HepG2 (cell line): ENCODE measurements at regions not wholly inside any gene's neighbourhood (a gene's known extent, or its start where the extent isn't known, plus 50 kb on each side); places are given as distances from the start of the nearest gene placed in this dataset.
"Not testable (repeated sequence)": the region's sequence is repeated elsewhere in the genome, so short reads cannot be mapped to it uniquely, and the experiment has no call there.

ENCODE experiments used
- ATAC-seq: fragments of 200-7000 bp; cut with Tn5 transposase; 3 replicates; pipeline ENCODE4 v1.9.1; 2020; ENCODE audit warnings: mild to moderate bottlenecking, moderate library complexity
- BruUV-seq: library from RNA; stranded (reverse); fragments of 400-500 nt; replicated peaks from 2 replicates; lab custom pipeline; 2021; lab: Mats Ljungman, UMichigan
- CTCF ChIA-PET: fragments of 300-600 bp; formaldehyde crosslinking; extraction: SDS; loops from one replicate; lab custom pipeline; 2021; ENCODE audit warnings: low total read pairs, inconsistent platforms, low intra/inter-chr PET ratio; lab: Yijun Ruan, JAX
- POLR2A ChIA-PET: fragments of 350-600 bp; sonication (Branson Sonifier 250); formaldehyde crosslinking; loops from one replicate; lab custom pipeline; 2020; ENCODE audit warnings: antibody characterized with exemption, inconsistent platforms; lab: Yijun Ruan, JAX
- DNase-seq: peaks from one replicate; pipeline ENCODE4 v3.0.0-alpha.2; 2015; ENCODE audit warnings: low spot score
- FAIRE-seq: peaks from 3 replicates; lab custom pipeline; 2011; peaks lifted over from hg19 to GRCh38; lab: Jason Lieb, UNC
- H2AFZ ChIP-seq: one replicate; pipeline ENCODE4 v1.6.1; 2011; ENCODE audit warnings: low read length, inconsistent platforms
- H3K27ac ChIP-seq: fragments of 300-600 bp; 3 replicates; pipeline ENCODE4 v1.8.0; 2011; ENCODE audit warnings: mixed run types, mild to moderate bottlenecking, mixed read lengths, low read length, inconsistent platforms; ENCODE audit not compliant: insufficient read depth; ENCODE audit errors: extremely low read length
- H3K27me3 ChIP-seq, 2 experiments: fragments of 200-600 bp in 1 of 2; 2 replicates in 1 of 2; 3 replicates in 1 of 2; pipeline versions ENCODE4 v1.6.0 to v1.8.0; 2011; ENCODE audit warnings: low read length in 2 of 2, mild to moderate bottlenecking in 2 of 2, moderate library complexity in 2 of 2, inconsistent platforms in 1 of 2; ENCODE audit not compliant: insufficient read depth in 2 of 2, control insufficient read depth in 1 of 2
- H3K36me3 ChIP-seq, 2 experiments: fragments of 200-600 bp in 1 of 2; replicated peaks in 1 of 2; 2 replicates in 1 of 2; 3 replicates in 1 of 2; pipeline versions ENCODE4 v1.5.1 to v1.8.0; 2011; ENCODE audit warnings: low read length in 2 of 2, inconsistent platforms in 1 of 2; ENCODE audit not compliant: insufficient read depth in 2 of 2, control insufficient read depth in 1 of 2
- H3K4me1 ChIP-seq: 2 replicates; pipeline ENCODE4 v1.5.1; 2012; ENCODE audit warnings: low read length, inconsistent platforms; ENCODE audit not compliant: insufficient read depth
- H3K4me2 ChIP-seq: 2 replicates; pipeline ENCODE4 v1.6.0; 2011; ENCODE audit warnings: low read depth, low read length, inconsistent platforms
- H3K4me3 ChIP-seq, 3 experiments: fragments of 200-600 bp in 1 of 3; sonication (generic), shearing (Covaris generic) in 1 of 3; replicated peaks in 1 of 3; 2 replicates each; pipeline ENCODE4 v1.5.1; 2011 to 2016; ENCODE audit warnings: low read length in 3 of 3, inconsistent platforms in 2 of 3, low read depth in 2 of 3, mild to moderate bottlenecking in 2 of 3, control low read depth in 1 of 3, mixed read lengths in 1 of 3; ENCODE audit not compliant: insufficient read depth in 1 of 3
- H3K79me2 ChIP-seq: one replicate; pipeline ENCODE4 v1.6.1; 2011; ENCODE audit warnings: low read length, inconsistent platforms; ENCODE audit not compliant: insufficient read depth
- H3K9ac ChIP-seq: 2 replicates; pipeline ENCODE4 v1.6.0; 2011; ENCODE audit warnings: mild to moderate bottlenecking, low read depth, low read length, inconsistent platforms; ENCODE audit not compliant: insufficient read depth
- H3K9me3 ChIP-seq: 2 replicates; pipeline ENCODE4 v1.5.1; 2012; ENCODE audit warnings: mild to moderate bottlenecking, low read length
- H4K20me1 ChIP-seq: 2 replicates; pipeline ENCODE4 v1.6.0; 2011; ENCODE audit warnings: inconsistent platforms, mild to moderate bottlenecking, low read length, moderate library complexity; ENCODE audit not compliant: insufficient read depth
- HINFP ChIP-seq: sonication (generic); formaldehyde crosslinking; IDR thresholded peaks from 2 replicates; pipeline ENCODE4 v1.4.0; 2020; ENCODE audit warnings: low read depth, mild to moderate bottlenecking, missing genetic modification reagents
- ZNF337 ChIP-seq: sonication (generic); formaldehyde crosslinking; IDR thresholded peaks from 2 replicates; pipeline ENCODE4 v1.5.1; 2020; ENCODE audit warnings: missing genetic modification reagents, low read depth, mild to moderate bottlenecking, borderline replicate concordance
- ZNF850 ChIP-seq: sonication (generic); formaldehyde crosslinking; conservative IDR thresholded peaks from 2 replicates; pipeline ENCODE4 v1.9.0; 2021; ENCODE audit warnings: mild to moderate bottlenecking, missing genetic modification reagents
- WGBS: methylation state at CpG from one replicate; pipeline ENCODE4 v1.1.6; 2017; ENCODE audit warnings: low lambda C conversion rate; 5-methylcytosine and 5-hydroxymethylcytosine counted together
- in situ Hi-C: cut with HindIII; loops from 2 replicates; pipeline ENCODE4 v1.10.0; 2017; ENCODE audit warnings: low pct_unique_long_range_greater_than_20kb; ENCODE audit not compliant: extremely low pct_ligation_motif_present
- intact Hi-C: fragments of 100-400 bp; cut with micrococcal nuclease; formaldehyde crosslinking; loops from one replicate; pipeline ENCODE4 v1.10.0; 2022; ENCODE audit not compliant: unreplicated experiment
- TF ChIP-seq, protein P1 (sequence below): sonication (generic); formaldehyde crosslinking; IDR thresholded peaks from 2 replicates; pipeline ENCODE4 v1.5.0; 2020; ENCODE audit warnings: mild to moderate bottlenecking, missing genetic modification reagents, borderline replicate concordance

DNA sequence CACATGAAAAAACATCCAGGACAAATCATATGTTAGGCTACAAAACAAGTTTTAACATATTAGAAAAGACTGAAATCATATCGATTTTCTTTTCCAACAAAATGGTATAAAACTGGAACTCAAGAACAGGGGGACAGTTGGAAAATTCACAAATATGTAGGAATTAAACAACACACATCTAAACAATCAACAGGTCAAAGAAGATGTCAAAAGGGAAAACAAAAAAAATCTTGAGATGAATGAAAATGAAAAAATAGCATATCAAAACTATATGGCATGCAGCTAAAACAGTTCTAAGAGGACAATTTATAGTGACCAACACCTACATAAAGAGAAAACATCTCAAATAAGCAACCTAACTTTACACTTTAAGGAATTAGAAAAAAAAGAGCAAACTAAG lies 585.3 kb downstream of the UQCRFS1 start (continued):
- TF ChIP-seq, protein P1, sequence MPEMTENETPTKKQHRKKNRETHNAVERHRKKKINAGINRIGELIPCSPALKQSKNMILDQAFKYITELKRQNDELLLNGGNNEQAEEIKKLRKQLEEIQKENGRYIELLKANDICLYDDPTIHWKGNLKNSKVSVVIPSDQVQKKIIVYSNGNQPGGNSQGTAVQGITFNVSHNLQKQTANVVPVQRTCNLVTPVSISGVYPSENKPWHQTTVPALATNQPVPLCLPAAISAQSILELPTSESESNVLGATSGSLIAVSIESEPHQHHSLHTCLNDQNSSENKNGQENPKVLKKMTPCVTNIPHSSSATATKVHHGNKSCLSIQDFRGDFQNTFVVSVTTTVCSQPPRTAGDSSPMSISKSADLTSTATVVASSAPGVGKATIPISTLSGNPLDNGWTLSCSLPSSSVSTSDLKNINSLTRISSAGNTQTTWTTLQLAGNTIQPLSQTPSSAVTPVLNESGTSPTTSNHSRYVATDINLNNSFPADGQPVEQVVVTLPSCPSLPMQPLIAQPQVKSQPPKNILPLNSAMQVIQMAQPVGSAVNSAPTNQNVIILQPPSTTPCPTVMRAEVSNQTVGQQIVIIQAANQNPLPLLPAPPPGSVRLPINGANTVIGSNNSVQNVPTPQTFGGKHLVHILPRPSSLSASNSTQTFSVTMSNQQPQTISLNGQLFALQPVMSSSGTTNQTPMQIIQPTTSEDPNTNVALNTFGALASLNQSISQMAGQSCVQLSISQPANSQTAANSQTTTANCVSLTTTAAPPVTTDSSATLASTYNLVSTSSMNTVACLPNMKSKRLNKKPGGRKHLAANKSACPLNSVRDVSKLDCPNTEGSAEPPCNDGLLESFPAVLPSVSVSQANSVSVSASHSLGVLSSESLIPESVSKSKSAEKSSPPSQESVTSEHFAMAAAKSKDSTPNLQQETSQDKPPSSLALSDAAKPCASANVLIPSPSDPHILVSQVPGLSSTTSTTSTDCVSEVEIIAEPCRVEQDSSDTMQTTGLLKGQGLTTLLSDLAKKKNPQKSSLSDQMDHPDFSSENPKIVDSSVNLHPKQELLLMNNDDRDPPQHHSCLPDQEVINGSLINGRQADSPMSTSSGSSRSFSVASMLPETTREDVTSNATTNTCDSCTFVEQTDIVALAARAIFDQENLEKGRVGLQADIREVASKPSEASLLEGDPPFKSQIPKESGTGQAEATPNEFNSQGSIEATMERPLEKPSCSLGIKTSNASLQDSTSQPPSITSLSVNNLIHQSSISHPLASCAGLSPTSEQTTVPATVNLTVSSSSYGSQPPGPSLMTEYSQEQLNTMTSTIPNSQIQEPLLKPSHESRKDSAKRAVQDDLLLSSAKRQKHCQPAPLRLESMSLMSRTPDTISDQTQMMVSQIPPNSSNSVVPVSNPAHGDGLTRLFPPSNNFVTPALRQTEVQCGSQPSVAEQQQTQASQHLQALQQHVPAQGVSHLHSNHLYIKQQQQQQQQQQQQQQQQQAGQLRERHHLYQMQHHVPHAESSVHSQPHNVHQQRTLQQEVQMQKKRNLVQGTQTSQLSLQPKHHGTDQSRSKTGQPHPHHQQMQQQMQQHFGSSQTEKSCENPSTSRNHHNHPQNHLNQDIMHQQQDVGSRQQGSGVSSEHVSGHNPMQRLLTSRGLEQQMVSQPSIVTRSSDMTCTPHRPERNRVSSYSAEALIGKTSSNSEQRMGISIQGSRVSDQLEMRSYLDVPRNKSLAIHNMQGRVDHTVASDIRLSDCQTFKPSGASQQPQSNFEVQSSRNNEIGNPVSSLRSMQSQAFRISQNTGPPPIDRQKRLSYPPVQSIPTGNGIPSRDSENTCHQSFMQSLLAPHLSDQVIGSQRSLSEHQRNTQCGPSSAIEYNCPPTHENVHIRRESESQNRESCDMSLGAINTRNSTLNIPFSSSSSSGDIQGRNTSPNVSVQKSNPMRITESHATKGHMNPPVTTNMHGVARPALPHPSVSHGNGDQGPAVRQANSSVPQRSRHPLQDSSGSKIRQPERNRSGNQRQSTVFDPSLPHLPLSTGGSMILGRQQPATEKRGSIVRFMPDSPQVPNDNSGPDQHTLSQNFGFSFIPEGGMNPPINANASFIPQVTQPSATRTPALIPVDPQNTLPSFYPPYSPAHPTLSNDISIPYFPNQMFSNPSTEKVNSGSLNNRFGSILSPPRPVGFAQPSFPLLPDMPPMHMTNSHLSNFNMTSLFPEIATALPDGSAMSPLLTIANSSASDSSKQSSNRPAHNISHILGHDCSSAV (CRISPR knock-in tag), result no peak
- no peak for TF ChIP-seq HINFP (CRISPR knock-in tag)
- TF ChIP-seq ZNF337 (CRISPR knock-in tag), result no peak
- TF ChIP-seq ZNF850, result no peak

GRCh38 chr19:28626407-28626806 lies 586.5 kb downstream of the UQCRFS1 start:
- intact Hi-C loops, H2AFZ ChIP-seq, H3K36me3 ChIP-seq, in situ Hi-C loops, H3K27ac ChIP-seq, H3K4me1 ChIP-seq, H3K79me2 ChIP-seq, POLR2A ChIA-PET, BruUV-seq, H3K9ac ChIP-seq, H3K27me3 ChIP-seq, CTCF ChIA-PET, ATAC-seq, FAIRE-seq, H3K4me2 ChIP-seq, H3K4me3 ChIP-seq, DNase-seq, H4K20me1 ChIP-seq: not testable (repeated sequence)
- whole genome bisulfite sequencing, result 11% methylated on average over 2 of the region's 2 CpGs
- peaks cover 46% of the 10 kb centered on the region for H3K9me3 ChIP-seq
